COLO668 (cell line): ENCODE measurements at regions not wholly inside any gene's neighbourhood (a gene's known extent, or its start where the extent isn't known, plus 50 kb on each side); places are given as distances from the start of the nearest gene placed in this dataset.
"Not testable (repeated sequence)": the region's sequence is repeated elsewhere in the genome, so short reads cannot be mapped to it uniquely, and the experiment has no call there.

ENCODE experiments used
- DNase-seq: peaks from one replicate; lab custom pipeline; 2025; ENCODE audit not compliant: unreplicated experiment; lab: John Stamatoyannopoulos, UW

- not testable (repeated sequence) for DNase-seq
Measured at GRCh38 chr9:42656789-42657188, 473.3 kb downstream of the SPATA31A6 start.

GRCh38 chr9:42657496-42657895 lies 474.0 kb downstream of the SPATA31A6 start:
- not testable (repeated sequence) for DNase-seq

GRCh38 chr9:42697146-42697545 lies 513.7 kb downstream of the SPATA31A6 start:
- DNase-seq: not testable (repeated sequence)

GRCh38 chr9:42702890-42703289 lies 519.4 kb downstream of the SPATA31A6 start:
- DNase-seq: not testable (repeated sequence)

- DNase-seq: not testable (repeated sequence)
Measured at GRCh38 chr9:42724841-42725835, 541.7 kb downstream of the SPATA31A6 start.

GRCh38 chr9:42743030-42743814 lies 559.8 kb downstream of the SPATA31A6 start:
- peak; percentile 55 for DNase-seq

- not testable (repeated sequence) for DNase-seq
Measured at GRCh38 chr9:42757251-42757650, 573.8 kb downstream of the SPATA31A6 start.

- DNase-seq: not testable (repeated sequence)
Measured at GRCh38 chr9:42759320-42759719, 575.9 kb downstream of the SPATA31A6 start.

GRCh38 chr9:42782201-42782600 lies 598.7 kb downstream of the SPATA31A6 start:
- DNase-seq: not testable (repeated sequence)

GRCh38 chr9:42792725-42793124 lies 609.3 kb downstream of the SPATA31A6 start:
- not testable (repeated sequence) for DNase-seq

- DNase-seq: not testable (repeated sequence)
Measured at GRCh38 chr9:42798571-42798970, 615.1 kb downstream of the SPATA31A6 start.

- DNase-seq: not testable (repeated sequence)
Measured at GRCh38 chr9:42802716-42803115, 619.3 kb downstream of the SPATA31A6 start.

GRCh38 chr9:42806674-42807073 lies 623.2 kb downstream of the SPATA31A6 start:
- DNase-seq: not testable (repeated sequence)

GRCh38 chr9:42821468-42821867 lies 638.0 kb downstream of the SPATA31A6 start:
- DNase-seq: not testable (repeated sequence)

GRCh38 chr9:42848156-42848555 lies 664.7 kb downstream of the SPATA31A6 start:
- not testable (repeated sequence) for DNase-seq

GRCh38 chr9:42850896-42851693 lies 667.6 kb downstream of the SPATA31A6 start:
- not testable (repeated sequence) for DNase-seq

- not testable (repeated sequence) for DNase-seq
Measured at GRCh38 chr9:42851701-42852100, 668.2 kb downstream of the SPATA31A6 start.

GRCh38 chr9:42852133-42852930 lies 668.9 kb downstream of the SPATA31A6 start:
- peak; percentile 24 for DNase-seq

- DNase-seq: not testable (repeated sequence)
Measured at GRCh38 chr9:42860133-42860532, 676.7 kb downstream of the SPATA31A6 start.

- DNase-seq: not testable (repeated sequence)
Measured at GRCh38 chr9:42862465-42862864, 679.0 kb downstream of the SPATA31A6 start.
